ENCODE measurements at regions not wholly inside any gene's neighbourhood (a gene's known extent, or its start where the extent isn't known, plus 50 kb on each side); places are given as distances from the start of the nearest gene placed in this dataset.

DNA sequence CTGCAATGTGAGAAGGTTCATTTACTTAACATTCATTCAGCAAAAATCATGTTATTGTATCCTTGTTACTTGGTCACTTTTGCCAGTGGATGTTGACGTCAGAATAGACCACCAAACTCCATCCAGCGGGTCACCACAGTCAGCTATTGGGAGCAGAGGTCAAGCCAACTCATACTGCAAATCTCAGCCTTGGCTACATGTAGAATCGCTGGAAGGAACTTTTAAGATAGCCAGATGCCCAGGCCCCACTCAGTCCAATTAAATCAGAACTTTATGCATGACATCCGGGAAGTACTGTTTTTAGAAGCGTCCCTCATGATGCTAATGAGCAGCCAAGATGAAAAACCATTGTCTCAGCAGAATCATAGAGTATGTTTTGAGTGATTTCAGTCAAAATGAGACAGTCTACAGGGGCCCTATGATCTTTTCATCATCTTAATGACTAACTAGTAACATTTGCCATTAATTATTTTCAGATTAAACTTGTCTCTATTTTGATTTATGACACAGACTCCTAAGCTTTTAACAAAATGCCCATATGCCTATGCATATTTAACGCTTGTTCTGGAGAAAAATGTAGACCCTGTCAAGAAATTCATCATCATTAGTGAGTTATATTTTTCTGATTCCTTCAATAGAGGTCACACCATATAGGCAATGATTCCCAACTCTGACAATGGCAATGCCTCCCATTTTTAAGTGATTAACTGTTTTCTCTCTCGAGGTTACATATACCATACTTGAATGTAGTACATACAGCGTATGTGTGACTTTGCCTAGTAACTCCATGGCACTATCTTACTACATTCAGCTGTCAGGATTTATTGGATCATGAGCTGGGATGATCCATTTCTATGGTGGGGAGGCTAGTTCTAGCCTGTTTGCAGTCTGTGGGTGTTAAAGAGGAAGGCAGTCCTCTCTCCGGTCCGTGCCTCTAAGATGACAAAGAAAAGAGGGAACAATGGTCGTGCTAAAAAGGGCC lies 63.7 kb upstream of the CCBE1 start:
- H3K4me3 ChIP-seq (ENCODE audit: low read depth, low read length): no peak overlapping the region
- DNase-seq (ENCODE audit: low read depth): no peak
- TF ChIP-seq, protein P1, sequence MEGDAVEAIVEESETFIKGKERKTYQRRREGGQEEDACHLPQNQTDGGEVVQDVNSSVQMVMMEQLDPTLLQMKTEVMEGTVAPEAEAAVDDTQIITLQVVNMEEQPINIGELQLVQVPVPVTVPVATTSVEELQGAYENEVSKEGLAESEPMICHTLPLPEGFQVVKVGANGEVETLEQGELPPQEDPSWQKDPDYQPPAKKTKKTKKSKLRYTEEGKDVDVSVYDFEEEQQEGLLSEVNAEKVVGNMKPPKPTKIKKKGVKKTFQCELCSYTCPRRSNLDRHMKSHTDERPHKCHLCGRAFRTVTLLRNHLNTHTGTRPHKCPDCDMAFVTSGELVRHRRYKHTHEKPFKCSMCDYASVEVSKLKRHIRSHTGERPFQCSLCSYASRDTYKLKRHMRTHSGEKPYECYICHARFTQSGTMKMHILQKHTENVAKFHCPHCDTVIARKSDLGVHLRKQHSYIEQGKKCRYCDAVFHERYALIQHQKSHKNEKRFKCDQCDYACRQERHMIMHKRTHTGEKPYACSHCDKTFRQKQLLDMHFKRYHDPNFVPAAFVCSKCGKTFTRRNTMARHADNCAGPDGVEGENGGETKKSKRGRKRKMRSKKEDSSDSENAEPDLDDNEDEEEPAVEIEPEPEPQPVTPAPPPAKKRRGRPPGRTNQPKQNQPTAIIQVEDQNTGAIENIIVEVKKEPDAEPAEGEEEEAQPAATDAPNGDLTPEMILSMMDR (IDR thresholded peaks at IDR 0.05; ENCODE audit: insufficient read depth, low read depth, low read length, missing control alignments): no peak

DNA sequence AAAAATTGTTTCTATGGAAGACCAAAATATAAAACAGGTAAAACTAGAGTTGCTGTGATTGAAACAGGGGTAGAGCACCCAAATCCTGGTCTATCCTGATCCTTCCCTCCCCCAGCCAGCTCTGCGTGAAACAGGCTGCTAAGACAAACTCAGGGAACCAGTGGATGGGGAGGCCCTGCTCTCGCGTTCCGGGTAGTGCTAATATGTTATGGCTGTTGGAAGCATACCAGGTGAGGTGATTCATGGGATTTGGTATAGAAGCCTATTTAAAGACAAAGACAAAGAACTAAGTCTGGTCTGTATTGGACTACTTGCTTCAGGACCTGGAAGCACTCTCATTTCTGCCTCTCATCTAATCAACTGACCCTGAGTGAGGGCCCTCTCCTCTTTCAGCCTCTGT lies 63.0 kb upstream of the CCBE1 start:
- TF ChIP-seq, protein P1 (IDR thresholded peaks at IDR 0.05; ENCODE audit: insufficient read depth, low read depth, low read length, missing control alignments): no peak
- no peak for DNase-seq (ENCODE audit: low read depth)
- H3K4me3 ChIP-seq (ENCODE audit: low read depth, low read length): no peak overlapping the region

DNA sequence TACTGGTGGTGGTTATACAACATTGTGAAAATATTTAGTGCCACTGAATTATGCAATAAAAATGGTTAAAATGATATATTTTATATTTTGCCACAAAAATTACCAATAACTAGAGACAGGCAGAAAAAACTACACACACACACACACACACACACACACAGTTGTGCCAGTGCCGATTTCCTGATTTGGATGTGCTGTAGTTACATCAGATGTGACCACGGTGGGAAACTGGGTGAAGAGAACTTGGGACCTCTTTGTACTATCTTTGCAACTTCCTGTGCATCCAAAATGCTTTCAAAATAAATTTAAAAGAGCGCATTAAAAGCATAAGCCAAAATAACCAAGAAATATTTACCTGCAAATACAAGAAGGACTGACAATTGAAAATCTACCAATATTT lies 61.6 kb upstream of the CCBE1 start:
- TF ChIP-seq, protein P1 (IDR thresholded peaks at IDR 0.05; ENCODE audit: insufficient read depth, low read depth, low read length, missing control alignments): no peak
- no peak overlapping the region for H3K4me3 ChIP-seq (ENCODE audit: low read depth, low read length)
- DNase-seq (ENCODE audit: low read depth): no peak

DNA sequence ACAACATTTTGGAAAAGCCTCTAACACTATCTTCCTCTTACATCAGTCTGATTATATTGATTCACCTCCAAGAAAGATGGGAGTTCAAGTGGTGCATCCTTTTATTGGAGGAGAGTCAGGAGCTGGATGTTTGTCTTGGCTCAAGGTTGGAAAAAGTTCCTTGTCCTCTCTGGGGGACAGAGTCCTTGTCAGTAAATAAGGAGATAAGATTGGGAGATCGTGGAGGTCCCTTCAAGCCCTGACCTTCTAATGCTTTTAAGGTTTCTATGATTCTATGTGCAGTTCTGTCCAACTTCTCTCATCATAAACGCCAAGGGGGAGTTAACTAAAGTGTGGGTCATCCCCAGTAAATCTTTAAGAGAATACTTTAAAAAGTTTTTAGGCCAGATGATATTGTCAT lies 60.9 kb upstream of the CCBE1 start:
- no peak overlapping the region for H3K4me3 ChIP-seq (ENCODE audit: low read depth, low read length)
- DNase-seq (ENCODE audit: low read depth): no peak
- TF ChIP-seq, protein P1 (IDR thresholded peaks at IDR 0.05; ENCODE audit: insufficient read depth, low read depth, low read length, missing control alignments): no peak

DNA sequence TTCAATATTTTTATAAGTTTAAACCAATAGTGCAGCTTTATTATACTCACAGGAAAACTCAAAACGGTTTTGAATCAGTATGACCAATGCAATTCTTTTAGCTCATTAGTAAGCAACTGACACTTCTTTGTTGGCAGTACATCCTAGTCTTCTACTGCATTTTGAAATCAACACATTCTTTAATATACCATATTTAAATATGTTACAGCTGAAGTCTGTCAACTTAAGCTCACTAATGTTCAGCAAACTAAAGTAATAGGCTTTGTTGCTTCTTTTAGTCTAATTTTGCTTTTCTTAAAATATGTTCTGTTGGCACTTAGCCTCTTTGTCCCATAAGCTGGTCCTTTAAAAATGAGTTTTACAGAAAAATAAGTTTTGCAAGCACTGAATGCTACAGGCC lies 55.4 kb upstream of the CCBE1 start:
- no peak overlapping the region for H3K4me3 ChIP-seq (ENCODE audit: low read depth, low read length)
- no peak for DNase-seq (ENCODE audit: low read depth)
- TF ChIP-seq, protein P1 (IDR thresholded peaks at IDR 0.05; ENCODE audit: insufficient read depth, low read depth, low read length, missing control alignments): no peak

DNA sequence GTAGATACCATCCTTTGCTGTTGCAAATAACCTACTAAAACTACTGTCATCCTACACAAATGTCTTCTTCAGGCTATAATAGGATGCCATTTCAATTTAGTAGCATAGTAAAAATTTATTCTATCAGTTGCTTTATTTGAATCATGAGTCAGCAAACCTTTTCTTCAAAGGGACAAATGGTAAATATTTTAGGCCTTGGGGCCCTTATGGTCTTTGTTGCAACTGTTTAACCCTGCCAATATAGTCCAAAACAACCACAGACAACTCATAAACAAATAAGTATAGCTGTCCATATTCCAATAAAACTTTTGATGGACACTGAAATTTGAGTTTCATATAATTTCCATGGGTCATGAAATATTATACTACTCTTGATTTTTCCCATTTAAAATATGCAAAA lies 54.0 kb upstream of the CCBE1 start:
- H3K4me3 ChIP-seq (ENCODE audit: low read depth, low read length): no peak overlapping the region
- TF ChIP-seq, protein P1 (IDR thresholded peaks at IDR 0.05; ENCODE audit: insufficient read depth, low read depth, low read length, missing control alignments): no peak
- no peak for DNase-seq (ENCODE audit: low read depth)

Data from GM12865 (cell line).